Liver (tissue), 8 donors: ENCODE measurements at regions not wholly inside any gene's neighbourhood (a gene's known extent, or its start where the extent isn't known, plus 50 kb on each side); places are given as distances from the start of the nearest gene placed in this dataset.

Experiments
- DNase-seq: peaks from one replicate; pipeline ENCODE4 v3.0.0-alpha.2; 2017; ENCODE audit warnings: low spot score
- H3K27ac ChIP-seq, 2 donors: one replicate each; pipeline ENCODE4 v1.7.0; 2013; ENCODE audit warnings: inconsistent platforms in 2 of 2, low read length in 2 of 2, control low read depth in 1 of 2, low read depth in 1 of 2, mild to moderate bottlenecking in 1 of 2
- H3K27me3 ChIP-seq, 4 donors: one replicate each; pipeline versions ENCODE4 v1.6.1 to v1.7.0; 2013; ENCODE audit warnings: low read length in 3 of 4, inconsistent platforms in 1 of 4, mild to moderate bottlenecking in 1 of 4, moderate library complexity in 1 of 4; ENCODE audit not compliant: control insufficient read depth in 4 of 4, insufficient read depth in 4 of 4
- H3K36me3 ChIP-seq, 4 donors: one replicate each; pipeline versions ENCODE4 v1.6.1 to v1.7.0; 2013; ENCODE audit warnings: low read length in 3 of 4, mild to moderate bottlenecking in 3 of 4, low read depth in 1 of 4, moderate library complexity in 1 of 4; ENCODE audit not compliant: control insufficient read depth in 4 of 4, insufficient read depth in 3 of 4
- H3K4me1 ChIP-seq, 4 donors: one replicate each; pipeline versions ENCODE4 v1.6.1 to v1.7.0; 2013; ENCODE audit warnings: low read length in 3 of 4, mild to moderate bottlenecking in 3 of 4, moderate library complexity in 1 of 4; ENCODE audit not compliant: control insufficient read depth in 4 of 4, insufficient read depth in 4 of 4
- H3K4me3 ChIP-seq, 3 donors: one replicate each; pipeline versions ENCODE4 v1.6.1 to v1.7.0; 2013; ENCODE audit warnings: low read length in 3 of 3, control low read depth in 1 of 3, low read depth in 1 of 3, mild to moderate bottlenecking in 1 of 3
- H3K9ac ChIP-seq, 2 donors: one replicate each; pipeline ENCODE4 v1.7.0; 2013; ENCODE audit warnings: low read length in 2 of 2, mild to moderate bottlenecking in 2 of 2, moderate library complexity in 2 of 2, control low read depth in 1 of 2, low read depth in 1 of 2
- H3K9me3 ChIP-seq, 4 donors: one replicate each; pipeline versions ENCODE4 v1.6.1 to v1.7.0; 2013; ENCODE audit warnings: low read length in 3 of 4; ENCODE audit not compliant: control insufficient read depth in 4 of 4
- EGR1 ChIP-seq, 2 donors: IDR thresholded peaks; 2 replicates each; pipeline ENCODE4 v1.6.1; 2016 to 2018; ENCODE audit warnings: antibody characterized with exemption in 2 of 2, low read depth in 2 of 2
- FOXA1 ChIP-seq: IDR thresholded peaks from 2 replicates; pipeline ENCODE4 v1.6.1; 2016; ENCODE audit warnings: antibody characterized with exemption
- FOXA2 ChIP-seq: IDR thresholded peaks from 2 replicates; pipeline ENCODE4 v1.6.1; 2016; ENCODE audit warnings: antibody characterized with exemption
- GABPA ChIP-seq, 2 donors: IDR thresholded peaks in 1 of 2; conservative IDR thresholded peaks in 1 of 2; 2 replicates each; pipeline ENCODE4 v1.6.1; 2016; ENCODE audit warnings: antibody characterized with exemption in 2 of 2, mild to moderate bottlenecking in 1 of 2, moderate library complexity in 1 of 2
- HNF4A ChIP-seq, 2 donors: conservative IDR thresholded peaks; 2 replicates each; pipeline ENCODE4 v1.6.1; 2016; ENCODE audit warnings: antibody characterized with exemption in 2 of 2, mild to moderate bottlenecking in 2 of 2
- HNF4G ChIP-seq: IDR thresholded peaks from 2 replicates; pipeline ENCODE4 v1.6.1; 2016; ENCODE audit warnings: antibody characterized with exemption
- JUND ChIP-seq, 2 donors: IDR thresholded peaks; 2 replicates each; pipeline ENCODE4 v1.6.1; 2016; ENCODE audit warnings: antibody characterized with exemption in 2 of 2
- NR2F2 ChIP-seq: IDR thresholded peaks from 2 replicates; pipeline ENCODE4 v1.6.1; 2016; ENCODE audit warnings: antibody characterized with exemption
- RAD21 ChIP-seq, 2 donors: IDR thresholded peaks; 2 replicates each; pipeline ENCODE4 v1.6.1; 2016; ENCODE audit warnings: antibody characterized with exemption in 2 of 2, mild to moderate bottlenecking in 2 of 2
- RXRA ChIP-seq, 2 donors: IDR thresholded peaks; 2 replicates each; pipeline ENCODE4 v1.6.1; 2017 to 2018; ENCODE audit warnings: antibody characterized with exemption in 2 of 2, mild to moderate bottlenecking in 1 of 2
- TAF1 ChIP-seq: conservative IDR thresholded peaks from 2 replicates; pipeline ENCODE4 v1.6.1; 2016; ENCODE audit warnings: antibody characterized with exemption, mild to moderate bottlenecking
- YY1 ChIP-seq: IDR thresholded peaks from 2 replicates; pipeline ENCODE4 v1.6.1; 2016; ENCODE audit warnings: antibody characterized with exemption, mild to moderate bottlenecking
- WGBS: extraction: QIAGEN DNeasy Blood & Tissue Kit; methylation state at CpG from one replicate; pipeline ENCODE4 v1.1.7; 2013; 5-methylcytosine and 5-hydroxymethylcytosine counted together
- TF ChIP-seq, protein P1 (sequence below): fragments of 150-350 bp; IDR thresholded peaks from 2 replicates; pipeline ENCODE4 v1.5.1; 2017; ENCODE audit warnings: improper control_type of control experiment, low read depth, low read length; ENCODE audit not compliant: missing input control
- TF ChIP-seq, protein P2 (sequence below): IDR thresholded peaks from 2 replicates; pipeline ENCODE4 v1.6.1; 2016; ENCODE audit warnings: antibody characterized with exemption
- TF ChIP-seq, protein P3 (sequence below): IDR thresholded peaks from 2 replicates; pipeline ENCODE4 v1.6.1; 2016; ENCODE audit warnings: antibody characterized with exemption, mild to moderate bottlenecking
- TF ChIP-seq, protein P4 (sequence below): IDR thresholded peaks from 2 replicates; pipeline ENCODE4 v1.6.1; 2016; ENCODE audit warnings: antibody characterized with exemption
- TF ChIP-seq, protein P5 (sequence below): IDR thresholded peaks from 2 replicates; pipeline ENCODE4 v1.6.1; 2016; ENCODE audit warnings: antibody characterized with exemption
- donor health status: healthy.
- donor health status: healthy.
- donor health status: healthy.
- donor health status: healthy.
- donor health status: healthy.

DNA sequence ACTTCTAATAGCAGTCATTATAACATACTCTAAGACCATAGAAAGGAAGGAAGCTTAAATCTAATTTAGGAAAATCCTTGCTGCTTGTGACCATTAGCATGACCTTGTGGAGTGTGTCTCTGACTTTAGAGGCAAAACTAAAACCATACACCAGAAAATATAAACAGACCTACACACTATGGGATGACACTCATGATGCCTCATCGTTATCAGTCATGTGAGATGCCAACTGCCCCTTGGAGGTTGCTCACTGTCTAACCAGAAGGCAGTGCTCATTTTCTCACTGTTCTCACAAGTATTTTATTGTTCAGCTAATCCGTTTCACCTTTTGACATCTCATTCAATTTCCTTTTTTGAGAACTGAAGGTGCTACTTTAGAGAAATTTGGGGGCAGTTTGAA lies 376.9 kb downstream of the RND3 start (continued):
- TF ChIP-seq NR2F2 = no peak

DNA sequence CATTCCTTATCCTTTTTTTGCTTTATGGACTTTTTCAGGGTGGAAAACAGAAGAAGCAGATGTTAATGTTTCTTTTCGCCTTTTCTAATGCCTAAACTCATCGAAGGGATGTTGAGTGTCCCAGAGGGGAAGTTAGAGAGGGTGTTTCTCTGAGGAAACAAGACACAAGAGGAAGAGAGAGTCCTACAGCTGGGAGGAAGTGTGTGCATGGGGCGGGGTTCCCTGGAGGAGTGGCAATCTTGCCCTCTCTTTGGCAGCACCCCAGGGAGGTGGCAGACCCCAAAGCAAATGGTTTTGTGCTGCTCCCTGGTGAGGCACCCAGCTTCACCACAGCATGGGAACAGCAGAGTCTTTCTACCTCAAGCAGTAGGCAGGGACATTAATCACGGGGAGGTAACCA lies 377.6 kb downstream of the RND3 start:
- TF ChIP-seq HNF4G (no peak), FOXA1 (no peak), EGR1 (IDR thresholded peaks at IDR 0.05; ENCODE audit: low read depth in 2 of 2) (no peak), GABPA (IDR thresholded peaks at IDR 0.05 in 1 of 2, conservative IDR thresholded peaks at IDR 0.05 in 1 of 2) (no peak), RAD21 (IDR thresholded peaks at IDR 0.05) (no peak)
- TF ChIP-seq, protein P1, sequence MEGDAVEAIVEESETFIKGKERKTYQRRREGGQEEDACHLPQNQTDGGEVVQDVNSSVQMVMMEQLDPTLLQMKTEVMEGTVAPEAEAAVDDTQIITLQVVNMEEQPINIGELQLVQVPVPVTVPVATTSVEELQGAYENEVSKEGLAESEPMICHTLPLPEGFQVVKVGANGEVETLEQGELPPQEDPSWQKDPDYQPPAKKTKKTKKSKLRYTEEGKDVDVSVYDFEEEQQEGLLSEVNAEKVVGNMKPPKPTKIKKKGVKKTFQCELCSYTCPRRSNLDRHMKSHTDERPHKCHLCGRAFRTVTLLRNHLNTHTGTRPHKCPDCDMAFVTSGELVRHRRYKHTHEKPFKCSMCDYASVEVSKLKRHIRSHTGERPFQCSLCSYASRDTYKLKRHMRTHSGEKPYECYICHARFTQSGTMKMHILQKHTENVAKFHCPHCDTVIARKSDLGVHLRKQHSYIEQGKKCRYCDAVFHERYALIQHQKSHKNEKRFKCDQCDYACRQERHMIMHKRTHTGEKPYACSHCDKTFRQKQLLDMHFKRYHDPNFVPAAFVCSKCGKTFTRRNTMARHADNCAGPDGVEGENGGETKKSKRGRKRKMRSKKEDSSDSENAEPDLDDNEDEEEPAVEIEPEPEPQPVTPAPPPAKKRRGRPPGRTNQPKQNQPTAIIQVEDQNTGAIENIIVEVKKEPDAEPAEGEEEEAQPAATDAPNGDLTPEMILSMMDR = no peak
- Histone ChIP-seq H3K9ac (no peak overlapping the region), H3K4me1 (no peaks in the 10 kb centered on the region), H3K36me3 (no peaks in the 10 kb centered on the region), H3K27me3 (no peaks in the 10 kb centered on the region), H3K4me3 (no peak overlapping the region), H3K27ac (no peak overlapping the region), H3K9me3 (no peaks in the 10 kb centered on the region)
- no peak for DNase-seq
- WGBS = 83% methylated on average over 4 of the region's 4 CpGs

DNA sequence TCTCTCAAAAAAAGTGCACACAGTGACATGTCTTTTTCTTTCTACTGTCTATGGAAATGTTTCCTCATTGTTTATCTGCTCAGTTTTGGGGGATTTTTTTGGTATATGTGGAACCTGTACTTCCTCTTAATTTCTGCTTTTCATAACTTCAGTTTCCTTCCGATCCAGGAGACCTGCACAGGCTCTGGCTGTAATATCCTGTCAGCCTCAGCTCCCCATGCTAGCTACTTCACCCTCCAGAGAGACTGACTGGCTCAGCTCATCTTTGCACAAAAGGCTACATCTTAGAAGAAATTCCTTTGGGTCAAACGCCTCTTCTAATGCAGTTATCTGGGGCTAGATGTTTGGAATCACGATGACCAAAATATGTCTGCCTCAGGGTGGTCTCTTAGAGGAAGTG lies 378.4 kb downstream of the RND3 start:
- Histone ChIP-seq H3K4me1 (no peaks in the 10 kb centered on the region), H3K9me3 (no peaks in the 10 kb centered on the region), H3K27me3 (no peaks in the 10 kb centered on the region), H3K9ac (no peak overlapping the region), H3K4me3 (no peak overlapping the region), H3K36me3 (no peaks in the 10 kb centered on the region), H3K27ac (no peak overlapping the region)
- DNase-seq = no peak
- TF ChIP-seq YY1 (no peak), HNF4G (no peak), RAD21 (IDR thresholded peaks at IDR 0.05) (no peak), RXRA (IDR thresholded peaks at IDR 0.05) (no peak), FOXA1 (no peak), HNF4A (conservative IDR thresholded peaks at IDR 0.05) (no peak), GABPA (IDR thresholded peaks at IDR 0.05 in 1 of 2, conservative IDR thresholded peaks at IDR 0.05 in 1 of 2) (no peak), TAF1 (no peak), NR2F2 (no peak), FOXA2 (no peak), JUND (IDR thresholded peaks at IDR 0.05) (no peak)
- TF ChIP-seq, protein P2, sequence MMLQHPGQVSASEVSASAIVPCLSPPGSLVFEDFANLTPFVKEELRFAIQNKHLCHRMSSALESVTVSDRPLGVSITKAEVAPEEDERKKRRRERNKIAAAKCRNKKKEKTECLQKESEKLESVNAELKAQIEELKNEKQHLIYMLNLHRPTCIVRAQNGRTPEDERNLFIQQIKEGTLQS = no peak
- TF ChIP-seq, protein P1 = no peak
- TF ChIP-seq, protein P3, sequence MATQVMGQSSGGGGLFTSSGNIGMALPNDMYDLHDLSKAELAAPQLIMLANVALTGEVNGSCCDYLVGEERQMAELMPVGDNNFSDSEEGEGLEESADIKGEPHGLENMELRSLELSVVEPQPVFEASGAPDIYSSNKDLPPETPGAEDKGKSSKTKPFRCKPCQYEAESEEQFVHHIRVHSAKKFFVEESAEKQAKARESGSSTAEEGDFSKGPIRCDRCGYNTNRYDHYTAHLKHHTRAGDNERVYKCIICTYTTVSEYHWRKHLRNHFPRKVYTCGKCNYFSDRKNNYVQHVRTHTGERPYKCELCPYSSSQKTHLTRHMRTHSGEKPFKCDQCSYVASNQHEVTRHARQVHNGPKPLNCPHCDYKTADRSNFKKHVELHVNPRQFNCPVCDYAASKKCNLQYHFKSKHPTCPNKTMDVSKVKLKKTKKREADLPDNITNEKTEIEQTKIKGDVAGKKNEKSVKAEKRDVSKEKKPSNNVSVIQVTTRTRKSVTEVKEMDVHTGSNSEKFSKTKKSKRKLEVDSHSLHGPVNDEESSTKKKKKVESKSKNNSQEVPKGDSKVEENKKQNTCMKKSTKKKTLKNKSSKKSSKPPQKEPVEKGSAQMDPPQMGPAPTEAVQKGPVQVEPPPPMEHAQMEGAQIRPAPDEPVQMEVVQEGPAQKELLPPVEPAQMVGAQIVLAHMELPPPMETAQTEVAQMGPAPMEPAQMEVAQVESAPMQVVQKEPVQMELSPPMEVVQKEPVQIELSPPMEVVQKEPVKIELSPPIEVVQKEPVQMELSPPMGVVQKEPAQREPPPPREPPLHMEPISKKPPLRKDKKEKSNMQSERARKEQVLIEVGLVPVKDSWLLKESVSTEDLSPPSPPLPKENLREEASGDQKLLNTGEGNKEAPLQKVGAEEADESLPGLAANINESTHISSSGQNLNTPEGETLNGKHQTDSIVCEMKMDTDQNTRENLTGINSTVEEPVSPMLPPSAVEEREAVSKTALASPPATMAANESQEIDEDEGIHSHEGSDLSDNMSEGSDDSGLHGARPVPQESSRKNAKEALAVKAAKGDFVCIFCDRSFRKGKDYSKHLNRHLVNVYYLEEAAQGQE = no peak
- TF ChIP-seq, protein P4, sequence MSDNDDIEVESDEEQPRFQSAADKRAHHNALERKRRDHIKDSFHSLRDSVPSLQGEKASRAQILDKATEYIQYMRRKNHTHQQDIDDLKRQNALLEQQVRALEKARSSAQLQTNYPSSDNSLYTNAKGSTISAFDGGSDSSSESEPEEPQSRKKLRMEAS = no peak
- TF ChIP-seq, protein P5, sequence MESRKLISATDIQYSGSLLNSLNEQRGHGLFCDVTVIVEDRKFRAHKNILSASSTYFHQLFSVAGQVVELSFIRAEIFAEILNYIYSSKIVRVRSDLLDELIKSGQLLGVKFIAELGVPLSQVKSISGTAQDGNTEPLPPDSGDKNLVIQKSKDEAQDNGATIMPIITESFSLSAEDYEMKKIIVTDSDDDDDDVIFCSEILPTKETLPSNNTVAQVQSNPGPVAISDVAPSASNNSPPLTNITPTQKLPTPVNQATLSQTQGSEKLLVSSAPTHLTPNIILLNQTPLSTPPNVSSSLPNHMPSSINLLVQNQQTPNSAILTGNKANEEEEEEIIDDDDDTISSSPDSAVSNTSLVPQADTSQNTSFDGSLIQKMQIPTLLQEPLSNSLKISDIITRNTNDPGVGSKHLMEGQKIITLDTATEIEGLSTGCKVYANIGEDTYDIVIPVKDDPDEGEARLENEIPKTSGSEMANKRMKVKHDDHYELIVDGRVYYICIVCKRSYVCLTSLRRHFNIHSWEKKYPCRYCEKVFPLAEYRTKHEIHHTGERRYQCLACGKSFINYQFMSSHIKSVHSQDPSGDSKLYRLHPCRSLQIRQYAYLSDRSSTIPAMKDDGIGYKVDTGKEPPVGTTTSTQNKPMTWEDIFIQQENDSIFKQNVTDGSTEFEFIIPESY = no peak
- 80% methylated on average over 3 of the region's 3 CpGs for WGBS
